ENCODE measurements at regions not wholly inside any gene's neighbourhood (a gene's known extent, or its start where the extent isn't known, plus 50 kb on each side); places are given as distances from the start of the nearest gene placed in this dataset.

GRCh38 chr4:20591571-20591970, 108.7 kb upstream of the PACRGL start:
- Histone ChIP-seq H3K4me1 (ENCODE audit: control insufficient read depth in 2 of 2, insufficient read depth in 1 of 2, low read depth in 1 of 2, low read length in 2 of 2) (peaks cover 0 to 2% of the 10 kb centered on the region in 2 donors), H3K27me3 (ENCODE audit: control insufficient read depth in 3 of 3, insufficient read depth in 3 of 3, low read depth in 1 of 3, low read length in 3 of 3) (no peaks in the 10 kb centered on the region), H4K91ac (ENCODE audit: low read depth, low read length, poor library complexity) (no peak overlapping the region), H2BK15ac (ENCODE audit: low read length) (no peak overlapping the region), H3K18ac (ENCODE audit: low read length) (no peak overlapping the region), H3K36me3 (replicated peaks in 1 of 2; ENCODE audit: control insufficient read depth in 2 of 2, insufficient read depth in 2 of 2, low read length in 2 of 2) (peaks cover 0 to 69% of the 10 kb centered on the region in 2 donors), H3K14ac (ENCODE audit: low read length) (no peak overlapping the region), H3K23ac (ENCODE audit: low read depth, low read length, poor library complexity) (no peak overlapping the region), H4K8ac (ENCODE audit: low read depth, low read length) (no peak overlapping the region), H2AFZ (ENCODE audit: low read length) (no peak overlapping the region), H3K9ac (ENCODE audit: low read depth, low read length, poor library complexity) (no peak overlapping the region), H2BK12ac (ENCODE audit: low read length) (no peak overlapping the region), H2AK5ac (ENCODE audit: low read depth, low read length) (no peak overlapping the region), H3K4me3 (ENCODE audit: low read length in 2 of 2) (no peak overlapping the region), H3K4ac (ENCODE audit: low read length) (no peak overlapping the region), H2BK120ac (ENCODE audit: low read depth, low read length) (no peak overlapping the region), H3K4me2 (ENCODE audit: insufficient read depth, low read length, poor library complexity, severe bottlenecking) (no peak overlapping the region), H3K27ac (replicated peaks; ENCODE audit: low read length) (no peak overlapping the region), H3K79me1 (ENCODE audit: low read depth, low read length) (no peaks in the 10 kb centered on the region), H3K9me3 (replicated peaks in 1 of 2; ENCODE audit: control insufficient read depth in 2 of 2, insufficient read depth in 1 of 2, low read depth in 1 of 2, low read length in 2 of 2) (no peaks in the 10 kb centered on the region), H2BK5ac (ENCODE audit: low read length) (no peak overlapping the region)
- no peak for DNase-seq (ENCODE audit: low spot score)
- WGBS, 2 donors (ENCODE audit: extremely low coverage in 2 of 2, insufficient read length in 2 of 2, insufficient replicate concordance in 1 of 2): no CpG with 5 or more reads among the region's 2 CpGs

GRCh38 chr4:20592013-20592412, 108.2 kb upstream of the PACRGL start:
- Histone ChIP-seq H2BK120ac (ENCODE audit: low read depth, low read length) (no peak overlapping the region), H2AK5ac (ENCODE audit: low read depth, low read length) (no peak overlapping the region), H2BK5ac (ENCODE audit: low read length) (no peak overlapping the region), H3K14ac (ENCODE audit: low read length) (no peak overlapping the region), H3K4me2 (ENCODE audit: insufficient read depth, low read length, poor library complexity, severe bottlenecking) (no peak overlapping the region), H3K36me3 (replicated peaks in 1 of 2; ENCODE audit: control insufficient read depth in 2 of 2, insufficient read depth in 2 of 2, low read length in 2 of 2) (peaks cover 0 to 72% of the 10 kb centered on the region in 2 donors), H3K27ac (replicated peaks; ENCODE audit: low read length) (no peak overlapping the region), H3K27me3 (ENCODE audit: control insufficient read depth in 3 of 3, insufficient read depth in 3 of 3, low read depth in 1 of 3, low read length in 3 of 3) (no peaks in the 10 kb centered on the region), H2BK15ac (ENCODE audit: low read length) (no peak overlapping the region), H3K18ac (ENCODE audit: low read length) (no peak overlapping the region), H2AFZ (ENCODE audit: low read length) (no peak overlapping the region), H4K8ac (ENCODE audit: low read depth, low read length) (no peak overlapping the region), H3K79me1 (ENCODE audit: low read depth, low read length) (no peaks in the 10 kb centered on the region), H2BK12ac (ENCODE audit: low read length) (no peak overlapping the region), H3K4ac (ENCODE audit: low read length) (no peak overlapping the region), H3K23ac (ENCODE audit: low read depth, low read length, poor library complexity) (no peak overlapping the region), H3K4me1 (ENCODE audit: control insufficient read depth in 2 of 2, insufficient read depth in 1 of 2, low read depth in 1 of 2, low read length in 2 of 2) (peaks cover 0 to 2% of the 10 kb centered on the region in 2 donors), H3K9me3 (replicated peaks in 1 of 2; ENCODE audit: control insufficient read depth in 2 of 2, insufficient read depth in 1 of 2, low read depth in 1 of 2, low read length in 2 of 2) (no peaks in the 10 kb centered on the region), H4K91ac (ENCODE audit: low read depth, low read length, poor library complexity) (no peak overlapping the region), H3K9ac (ENCODE audit: low read depth, low read length, poor library complexity) (no peak overlapping the region), H3K4me3 (ENCODE audit: low read length in 2 of 2) (no peak overlapping the region)
- DNase-seq (ENCODE audit: low spot score): no peak
- WGBS, 2 donors (ENCODE audit: extremely low coverage in 2 of 2, insufficient read length in 2 of 2, insufficient replicate concordance in 1 of 2): no CpG with 5 or more reads among the region's 3 CpGs

- Histone ChIP-seq H3K9ac (ENCODE audit: low read depth, low read length, poor library complexity) (no peak overlapping the region), H3K18ac (ENCODE audit: low read length) (no peak overlapping the region), H2BK120ac (ENCODE audit: low read depth, low read length) (no peak overlapping the region), H3K79me1 (ENCODE audit: low read depth, low read length) (no peaks in the 10 kb centered on the region), H3K9me3 (replicated peaks in 1 of 2; ENCODE audit: control insufficient read depth in 2 of 2, insufficient read depth in 1 of 2, low read depth in 1 of 2, low read length in 2 of 2) (no peaks in the 10 kb centered on the region), H3K27ac (replicated peaks; ENCODE audit: low read length) (no peak overlapping the region), H4K91ac (ENCODE audit: low read depth, low read length, poor library complexity) (no peak overlapping the region), H3K23ac (ENCODE audit: low read depth, low read length, poor library complexity) (no peak overlapping the region), H3K4me3 (ENCODE audit: low read length in 2 of 2) (no peak overlapping the region), H3K4me2 (ENCODE audit: insufficient read depth, low read length, poor library complexity, severe bottlenecking) (no peak overlapping the region), H2AFZ (ENCODE audit: low read length) (no peak overlapping the region), H2BK15ac (ENCODE audit: low read length) (no peak overlapping the region), H3K4ac (ENCODE audit: low read length) (no peak overlapping the region), H3K36me3 (replicated peaks in 1 of 2; ENCODE audit: control insufficient read depth in 2 of 2, insufficient read depth in 2 of 2, low read length in 2 of 2) (peaks cover 0 to 78% of the 10 kb centered on the region in 2 donors), H4K8ac (ENCODE audit: low read depth, low read length) (no peak overlapping the region), H3K27me3 (ENCODE audit: control insufficient read depth in 3 of 3, insufficient read depth in 3 of 3, low read depth in 1 of 3, low read length in 3 of 3) (no peaks in the 10 kb centered on the region), H2BK12ac (ENCODE audit: low read length) (no peak overlapping the region), H2AK5ac (ENCODE audit: low read depth, low read length) (no peak overlapping the region), H3K14ac (ENCODE audit: low read length) (no peak overlapping the region), H2BK5ac (ENCODE audit: low read length) (no peak overlapping the region), H3K4me1 (ENCODE audit: control insufficient read depth in 2 of 2, insufficient read depth in 1 of 2, low read depth in 1 of 2, low read length in 2 of 2) (peaks cover 0 to 2% of the 10 kb centered on the region in 2 donors)
- no CpG with 5 or more reads among the region's 2 CpGs for WGBS, 2 donors (ENCODE audit: extremely low coverage in 2 of 2, insufficient read length in 2 of 2, insufficient replicate concordance in 1 of 2)
- DNase-seq (ENCODE audit: low spot score): no peak
Observed at GRCh38 chr4:20592663-20593062, 107.6 kb upstream of the PACRGL start.

GRCh38 chr4:20598626-20599025, 101.6 kb upstream of the PACRGL start:
- Histone ChIP-seq H3K9me3 (replicated peaks in 1 of 2; ENCODE audit: control insufficient read depth in 2 of 2, insufficient read depth in 1 of 2, low read depth in 1 of 2, low read length in 2 of 2) (peaks cover 0 to 10% of the 10 kb centered on the region in 2 donors), H2BK120ac (ENCODE audit: low read depth, low read length) (no peak overlapping the region), H3K36me3 (replicated peaks in 1 of 2; ENCODE audit: control insufficient read depth in 2 of 2, insufficient read depth in 2 of 2, low read length in 2 of 2) (peaks cover 0 to 87% of the 10 kb centered on the region in 2 donors), H3K27ac (replicated peaks; ENCODE audit: low read length) (no peak overlapping the region), H3K4me2 (ENCODE audit: insufficient read depth, low read length, poor library complexity, severe bottlenecking) (no peak overlapping the region), H2BK12ac (ENCODE audit: low read length) (no peak overlapping the region), H2BK15ac (ENCODE audit: low read length) (no peak overlapping the region), H3K79me1 (ENCODE audit: low read depth, low read length) (no peaks in the 10 kb centered on the region), H3K9ac (ENCODE audit: low read depth, low read length, poor library complexity) (no peak overlapping the region), H3K4ac (ENCODE audit: low read length) (no peak overlapping the region), H2AFZ (ENCODE audit: low read length) (no peak overlapping the region), H3K23ac (ENCODE audit: low read depth, low read length, poor library complexity) (no peak overlapping the region), H3K4me1 (ENCODE audit: control insufficient read depth in 2 of 2, insufficient read depth in 1 of 2, low read depth in 1 of 2, low read length in 2 of 2) (no peaks in the 10 kb centered on the region), H3K4me3 (ENCODE audit: low read length in 2 of 2) (no peak overlapping the region), H3K14ac (ENCODE audit: low read length) (no peak overlapping the region), H2AK5ac (ENCODE audit: low read depth, low read length) (no peak overlapping the region), H2BK5ac (ENCODE audit: low read length) (no peak overlapping the region), H3K18ac (ENCODE audit: low read length) (no peak overlapping the region), H4K91ac (ENCODE audit: low read depth, low read length, poor library complexity) (no peak overlapping the region), H3K27me3 (ENCODE audit: control insufficient read depth in 3 of 3, insufficient read depth in 3 of 3, low read depth in 1 of 3, low read length in 3 of 3) (no peaks in the 10 kb centered on the region), H4K8ac (ENCODE audit: low read depth, low read length) (no peak overlapping the region)
- no peak for DNase-seq (ENCODE audit: low spot score)
- WGBS, 2 donors (ENCODE audit: extremely low coverage in 2 of 2, insufficient read length in 2 of 2, insufficient replicate concordance in 1 of 2): no CpG with 5 or more reads among the region's 4 CpGs

Data from neuronal stem cell (in vitro differentiated cells).